SKM-1 treated with dmso at 0.1 percent for 144 hours (cell line): ENCODE measurements at regions not wholly inside any gene's neighbourhood (a gene's known extent, or its start where the extent isn't known, plus 50 kb on each side); places are given as distances from the start of the nearest gene placed in this dataset.

Experiments used
- DNase-seq: peaks from one replicate; lab custom pipeline; 2025; ENCODE audit not compliant: unreplicated experiment; lab: John Stamatoyannopoulos, UW

GRCh38 chr9:38287420-38287985 is 105.0 kb upstream of the ALDH1B1 start:
- DNase-seq = no peak

DNA sequence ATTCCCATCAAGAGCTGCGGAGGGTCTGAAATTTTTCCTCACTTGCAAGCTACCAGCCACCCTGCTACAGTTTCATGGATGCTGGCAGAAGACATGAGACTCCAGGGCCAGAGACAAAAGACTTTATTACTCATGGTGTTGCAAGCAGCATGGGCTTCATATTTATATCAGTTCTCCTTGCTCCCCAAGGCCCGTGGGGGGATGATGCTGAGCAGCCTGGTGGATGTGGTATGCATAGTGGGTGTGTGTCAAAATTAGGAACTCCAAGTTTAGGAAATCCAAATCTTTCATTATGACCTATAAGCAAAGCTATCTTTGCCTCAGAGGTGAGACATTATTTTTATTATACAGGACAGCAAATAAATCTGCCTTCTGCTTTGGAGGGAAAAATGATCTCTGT is 105.7 kb upstream of the ALDH1B1 start:
- no peak for DNase-seq

- no peak for DNase-seq
Measured at GRCh38 chr9:38286357-38286756, 106.1 kb upstream of the ALDH1B1 start.

- DNase-seq = no peak
Measured at GRCh38 chr9:38285236-38285635, 107.3 kb upstream of the ALDH1B1 start.

GRCh38 chr9:38284588-38285051 is 107.9 kb upstream of the ALDH1B1 start:
- DNase-seq = no peak

- DNase-seq = no peak
Measured at GRCh38 chr9:38284039-38284575, 108.4 kb upstream of the ALDH1B1 start.

DNA sequence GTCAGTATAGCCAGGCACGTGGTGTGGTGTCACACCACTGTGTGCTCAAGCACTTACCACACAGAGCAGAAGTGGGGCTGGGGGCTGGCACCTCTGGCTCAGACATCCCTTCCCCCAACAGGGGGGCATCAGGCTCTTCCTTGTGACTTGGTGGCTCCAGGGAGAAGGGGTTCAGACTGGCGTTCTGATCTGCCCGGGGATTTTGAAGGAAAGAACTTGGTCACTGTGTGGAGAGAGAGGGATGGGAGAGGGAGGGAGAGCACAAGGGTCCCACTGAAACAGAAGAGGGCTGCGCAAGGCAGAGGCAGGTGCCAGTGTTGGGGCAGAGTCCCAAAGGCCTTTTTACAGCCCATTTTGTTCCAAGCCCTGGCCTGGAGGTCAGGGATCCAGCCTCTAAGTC is 109.7 kb upstream of the ALDH1B1 start:
- no peak for DNase-seq

DNA sequence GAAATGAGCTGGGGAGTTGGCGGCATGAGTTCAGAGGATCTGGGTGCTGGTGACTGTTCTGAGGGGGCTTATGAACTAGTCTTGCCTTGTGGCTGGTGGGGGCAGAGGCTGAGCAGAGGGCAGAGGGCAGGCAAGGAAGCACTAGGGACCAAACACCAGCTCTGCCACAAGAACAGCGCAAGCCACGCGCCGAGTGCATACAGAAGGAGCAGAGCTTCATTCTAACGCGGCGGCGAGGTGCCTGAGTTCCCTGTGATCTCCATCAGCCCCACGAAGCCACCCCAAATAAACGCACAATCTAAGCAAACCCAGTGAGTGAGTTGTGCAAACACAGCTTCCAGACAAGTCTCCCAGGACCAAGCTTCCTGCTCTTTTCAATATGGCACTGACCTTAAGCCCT is 110.6 kb upstream of the ALDH1B1 start:
- DNase-seq = no peak

GRCh38 chr9:38281196-38281595 is 111.3 kb upstream of the ALDH1B1 start:
- no peak for DNase-seq

GRCh38 chr9:38280251-38280800 is 112.2 kb upstream of the ALDH1B1 start:
- DNase-seq = no peak

- DNase-seq = no peak
Measured at GRCh38 chr9:38278931-38279679, 113.4 kb upstream of the ALDH1B1 start.

DNA sequence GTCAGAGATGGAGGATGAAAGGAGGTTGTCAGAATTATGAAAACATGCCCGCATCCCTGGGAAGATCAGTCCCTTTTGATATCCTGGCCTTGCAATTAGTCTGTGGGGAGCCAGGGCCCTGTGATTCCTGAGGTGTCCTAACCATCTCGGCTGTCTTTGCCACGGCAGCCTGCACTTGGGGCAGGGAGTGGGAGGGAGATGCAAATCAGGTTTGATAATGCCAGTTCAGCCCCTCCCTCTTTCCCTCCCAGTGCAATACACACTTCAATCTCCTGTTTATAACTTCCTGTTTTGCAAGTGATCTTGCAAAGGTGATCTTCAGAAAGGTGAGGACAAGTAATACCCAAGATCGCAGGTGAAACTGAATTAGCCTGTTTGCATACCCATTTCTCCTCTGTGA is 114.0 kb upstream of the ALDH1B1 start:
- DNase-seq = no peak

GRCh38 chr9:38277601-38278200 is 114.8 kb upstream of the ALDH1B1 start:
- DNase-seq = no peak

DNA sequence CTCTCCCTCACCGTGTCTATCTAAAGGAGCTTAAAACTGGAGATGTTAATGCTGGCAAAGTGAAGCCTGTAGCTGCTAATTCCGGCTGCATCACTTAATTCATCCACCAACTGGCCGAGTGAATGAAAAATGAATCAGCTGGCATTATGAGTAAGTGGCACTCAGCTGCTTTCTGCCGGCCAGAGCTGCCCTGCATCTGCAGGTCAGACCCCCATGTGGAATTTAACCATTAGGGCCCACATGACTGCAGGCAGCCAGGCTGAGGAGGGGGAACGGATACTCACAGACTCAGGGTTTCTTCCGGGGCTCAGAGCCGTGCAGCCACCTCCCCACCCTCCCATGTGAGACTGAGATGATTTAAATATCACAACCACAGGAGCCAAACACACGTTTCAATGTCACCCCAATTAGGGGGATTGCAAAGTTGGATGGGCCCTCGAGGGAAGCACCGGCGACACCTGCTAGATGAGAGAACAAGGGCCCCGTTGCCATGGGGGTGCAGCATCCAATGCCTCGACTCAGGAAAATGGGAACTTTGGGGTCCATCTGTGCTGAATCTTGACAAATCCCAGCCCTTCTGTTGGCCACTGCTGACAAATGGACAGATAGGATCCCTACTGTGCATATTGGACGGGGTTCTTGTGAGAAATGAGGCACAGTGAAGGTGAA is 115.6 kb upstream of the ALDH1B1 start:
- DNase-seq = no peak

DNA sequence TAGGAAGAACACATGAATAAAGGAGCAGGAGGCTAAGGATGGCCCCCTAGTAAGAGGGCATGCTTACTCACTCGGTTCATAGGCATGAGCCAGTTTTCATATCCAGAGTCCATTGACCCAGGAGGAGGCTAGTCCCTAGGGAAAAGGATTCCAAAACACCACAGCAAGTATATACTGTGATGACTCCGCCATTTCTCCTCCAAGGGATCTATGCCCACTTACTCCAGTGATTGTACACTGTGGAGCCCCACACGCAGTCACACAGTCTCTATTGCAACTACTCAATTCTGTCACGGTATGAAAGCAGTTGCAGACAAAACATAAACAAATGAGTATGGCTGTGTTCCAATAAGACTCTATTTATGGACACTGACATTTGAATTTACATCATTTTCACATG is 117.7 kb upstream of the ALDH1B1 start:
- DNase-seq = no peak

- DNase-seq = no peak
Measured at GRCh38 chr9:38272710-38273109, 119.8 kb upstream of the ALDH1B1 start.

GRCh38 chr9:38271666-38272241 is 120.7 kb upstream of the ALDH1B1 start:
- DNase-seq = no peak

DNA sequence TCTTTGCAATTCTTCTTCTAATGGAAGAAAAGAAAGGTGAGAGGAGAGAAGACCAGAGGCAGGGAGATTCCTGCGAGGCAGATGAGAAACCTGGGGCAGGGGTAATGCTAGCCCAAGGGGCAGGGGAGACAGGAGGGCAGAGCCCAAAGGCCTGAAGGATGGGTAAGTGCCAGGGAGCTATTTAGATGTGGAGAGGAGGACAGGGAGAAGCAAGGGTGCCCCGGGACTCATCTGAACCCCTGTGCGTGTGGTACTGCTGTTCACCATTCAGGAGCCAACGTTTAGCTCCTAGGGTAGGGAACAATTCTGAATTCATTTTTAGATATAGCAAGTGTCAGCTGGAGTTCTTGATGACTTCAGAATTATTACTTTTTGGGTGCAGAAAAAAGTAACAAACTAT is 122.7 kb upstream of the ALDH1B1 start:
- no peak for DNase-seq

DNA sequence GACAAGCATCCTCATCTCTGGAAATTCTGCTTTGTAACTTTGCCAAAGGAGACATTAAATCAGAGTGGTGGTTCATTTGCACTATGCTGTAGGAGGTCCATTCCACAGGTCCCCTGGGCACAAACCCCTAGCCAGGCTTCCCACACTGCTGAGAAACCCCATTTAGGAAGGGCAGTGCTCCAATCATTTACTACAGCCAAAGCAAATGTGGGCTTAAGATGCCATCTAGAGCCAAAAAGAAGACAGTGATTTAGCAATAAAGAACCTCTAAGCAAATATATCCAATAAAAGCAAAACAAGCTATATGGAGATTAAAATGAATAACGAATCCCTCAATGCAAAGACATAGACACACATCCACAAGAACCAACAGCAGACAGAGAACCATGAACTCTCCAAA is 129.0 kb upstream of the ALDH1B1 start:
- DNase-seq = no peak

GRCh38 chr9:38259519-38260218 is 132.8 kb upstream of the ALDH1B1 start:
- DNase-seq = no peak
